ENCODE measurements at regions not wholly inside any gene's neighbourhood (a gene's known extent, or its start where the extent isn't known, plus 50 kb on each side); places are given as distances from the start of the nearest gene placed in this dataset.

- TF ChIP-seq CTCF (IDR thresholded peaks at IDR 0.05), result no peak
- TF ChIP-seq POLR2AphosphoS5 (IDR thresholded peaks at IDR 0.05), result no peak
- TF ChIP-seq EP300 (IDR thresholded peaks at IDR 0.05), result no peak
- no peak for TF ChIP-seq POLR2A (IDR thresholded peaks at IDR 0.05)
Observed at GRCh38 chr11:104385884-104386283, 221.9 kb upstream of the PDGFD start.

Data from stomach (tissue), 4 donors.